22Rv1 (cell line): ENCODE measurements at regions not wholly inside any gene's neighbourhood (a gene's known extent, or its start where the extent isn't known, plus 50 kb on each side); places are given as distances from the start of the nearest gene placed in this dataset.

Experiments
- ZFX ChIP-seq: fragments of 450-650 bp; IDR thresholded peaks from 2 replicates; pipeline ENCODE4 v1.6.1; 2017; ENCODE audit warnings: antibody characterized with exemption, borderline replicate concordance
- TF ChIP-seq, protein P1 (sequence below): fragments of 450-650 bp; IDR thresholded peaks from 2 replicates; pipeline ENCODE4 v1.5.1; 2017; ENCODE audit warnings: mild to moderate bottlenecking

GRCh38 chr13:80571346-80572307, 230.7 kb upstream of the SPRY2 start:
- TF ChIP-seq ZFX: no peak
- TF ChIP-seq, protein P1, sequence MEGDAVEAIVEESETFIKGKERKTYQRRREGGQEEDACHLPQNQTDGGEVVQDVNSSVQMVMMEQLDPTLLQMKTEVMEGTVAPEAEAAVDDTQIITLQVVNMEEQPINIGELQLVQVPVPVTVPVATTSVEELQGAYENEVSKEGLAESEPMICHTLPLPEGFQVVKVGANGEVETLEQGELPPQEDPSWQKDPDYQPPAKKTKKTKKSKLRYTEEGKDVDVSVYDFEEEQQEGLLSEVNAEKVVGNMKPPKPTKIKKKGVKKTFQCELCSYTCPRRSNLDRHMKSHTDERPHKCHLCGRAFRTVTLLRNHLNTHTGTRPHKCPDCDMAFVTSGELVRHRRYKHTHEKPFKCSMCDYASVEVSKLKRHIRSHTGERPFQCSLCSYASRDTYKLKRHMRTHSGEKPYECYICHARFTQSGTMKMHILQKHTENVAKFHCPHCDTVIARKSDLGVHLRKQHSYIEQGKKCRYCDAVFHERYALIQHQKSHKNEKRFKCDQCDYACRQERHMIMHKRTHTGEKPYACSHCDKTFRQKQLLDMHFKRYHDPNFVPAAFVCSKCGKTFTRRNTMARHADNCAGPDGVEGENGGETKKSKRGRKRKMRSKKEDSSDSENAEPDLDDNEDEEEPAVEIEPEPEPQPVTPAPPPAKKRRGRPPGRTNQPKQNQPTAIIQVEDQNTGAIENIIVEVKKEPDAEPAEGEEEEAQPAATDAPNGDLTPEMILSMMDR: no peak
